B cell (primary cell): ENCODE measurements at regions not wholly inside any gene's neighbourhood (a gene's known extent, or its start where the extent isn't known, plus 50 kb on each side); places are given as distances from the start of the nearest gene placed in this dataset.

ENCODE experiments used
- ATAC-seq: fragments of 200-7000 bp; cut with Tn5 transposase; one replicate; pipeline ENCODE4 v1.10.0; 2021; ENCODE audit warnings: low read depth, mild to moderate bottlenecking, moderate number of reproducible peaks, moderate library complexity
- CTCF ChIA-PET: fragments of 350-600 bp; sonication (Branson Sonifier 250); formaldehyde crosslinking; loops from one replicate; lab custom pipeline; 2021; ENCODE audit warnings: antibody characterized with exemption, inconsistent platforms; lab: Charles Lee
- POLR2A ChIA-PET: fragments of 350-600 bp; sonication (Branson Sonifier 250); formaldehyde crosslinking; loops from one replicate; lab custom pipeline; 2021; ENCODE audit warnings: antibody characterized with exemption; lab: Charles Lee
- DNase-seq: peaks from one replicate; pipeline ENCODE4 v3.0.0; 2013
- H2AFZ ChIP-seq: 2 replicates; pipeline ENCODE4 v1.6.1; 2012; ENCODE audit warnings: mild to moderate bottlenecking, low read depth, low read length; ENCODE audit not compliant: insufficient read depth, poor library complexity, severe bottlenecking
- H3K27ac ChIP-seq, 2 donors: 1 replicate in 1 of 2; 2 replicates in 1 of 2; pipeline ENCODE4 v1.5.1; 2012 to 2013; ENCODE audit warnings: low read length in 2 of 2, mild to moderate bottlenecking in 2 of 2, moderate library complexity in 1 of 2
- H3K27me3 ChIP-seq, 4 experiments: fragments of 200-600 bp in 1 of 4; sonication (generic) in 1 of 4; replicated peaks in 1 of 4; 1 replicate in 2 of 4; 2 replicates in 2 of 4; pipeline versions ENCODE4 v1.6.1 to v1.7.0; 2013 to 2016; ENCODE audit warnings: low read length in 3 of 4, mild to moderate bottlenecking in 2 of 4, mixed read lengths in 1 of 4, moderate library complexity in 1 of 4; ENCODE audit not compliant: insufficient read depth in 4 of 4, control insufficient read depth in 3 of 4; ENCODE audit errors: control extremely low read depth in 1 of 4
- H3K36me3 ChIP-seq, 2 experiments: replicated peaks in 1 of 2; 1 replicate in 1 of 2; 2 replicates in 1 of 2; pipeline versions ENCODE4 v1.6.1 to v1.7.1; 2013; ENCODE audit warnings: low read length in 1 of 2; ENCODE audit not compliant: insufficient read depth in 2 of 2, control insufficient read depth in 1 of 2; ENCODE audit errors: control extremely low read depth in 1 of 2, extremely low read depth in 1 of 2
- H3K4me1 ChIP-seq, 2 donors: fragments of 200-600 bp in 1 of 2; sonication (generic) in 1 of 2; 1 replicate in 1 of 2; 2 replicates in 1 of 2; pipeline versions ENCODE4 v1.5.1 to v1.6.1; 2013 to 2017; ENCODE audit warnings: low read length in 2 of 2; ENCODE audit not compliant: control insufficient read depth in 2 of 2, insufficient read depth in 2 of 2
- H3K4me2 ChIP-seq: replicated peaks from 2 replicates; pipeline ENCODE3; 2012; ENCODE audit warnings: mild to moderate bottlenecking, low read depth, low read length; ENCODE audit not compliant: poor library complexity, severe bottlenecking
- H3K4me3 ChIP-seq, 5 experiments: fragments of 200-600 bp in 1 of 5; sonication (generic) in 1 of 5; 1 replicate in 3 of 5; 2 replicates in 2 of 5; pipeline versions ENCODE4 v1.5.1 to v1.7.0; 2011 to 2016; ENCODE audit warnings: low read length in 4 of 5, mild to moderate bottlenecking in 4 of 5, low read depth in 2 of 5, control low read depth in 1 of 5, moderate library complexity in 1 of 5; ENCODE audit not compliant: insufficient read depth in 1 of 5; ENCODE audit errors: control extremely low read depth in 1 of 5, extremely low read depth in 1 of 5
- H3K79me2 ChIP-seq: fragments of 200-600 bp; sonication (generic); one replicate; pipeline ENCODE4 v1.6.0; 2016; ENCODE audit warnings: low read length; ENCODE audit not compliant: control insufficient read depth, insufficient read depth
- H3K9ac ChIP-seq: fragments of 200-600 bp; sonication (generic); 2 replicates; pipeline ENCODE4 v1.6.1; 2017; ENCODE audit warnings: mild to moderate bottlenecking, low read length, moderate library complexity
- H3K9me3 ChIP-seq, 3 donors: one replicate each; pipeline versions ENCODE4 v1.6.1 to v1.7.1; 2013; ENCODE audit warnings: low read length in 2 of 3; ENCODE audit not compliant: control insufficient read depth in 2 of 3, insufficient read depth in 1 of 3; ENCODE audit errors: control extremely low read depth in 1 of 3
- H4K20me1 ChIP-seq: 2 replicates; pipeline ENCODE4 v1.6.0; 2012; ENCODE audit warnings: mild to moderate bottlenecking, low read length; ENCODE audit not compliant: insufficient read depth, control insufficient read depth, poor library complexity, severe bottlenecking
- H3K27ac Mint-ChIP-seq: one replicate; pipeline ENCODE4 v1.8.0; 2021; ENCODE audit warnings: mixed read lengths
- H3K27me3 Mint-ChIP-seq: one replicate; pipeline ENCODE4 v1.8.0; 2021; ENCODE audit warnings: mixed read lengths
- H3K4me1 Mint-ChIP-seq: one replicate; pipeline ENCODE4 v1.8.0; 2021; ENCODE audit warnings: mixed read lengths
- H3K4me3 Mint-ChIP-seq: one replicate; pipeline ENCODE4 v1.8.0; 2021; ENCODE audit warnings: mixed read lengths
- H3K9me3 Mint-ChIP-seq: one replicate; pipeline ENCODE4 v1.8.0; 2022; ENCODE audit warnings: mixed read lengths; ENCODE audit not compliant: insufficient read depth
- CTCF ChIP-seq: fragments of 200-600 bp; IDR thresholded peaks from one replicate; pipeline ENCODE4 v1.8.0; 2022; ENCODE audit warnings: antibody characterized with exemption, mild to moderate bottlenecking
- EZH2 ChIP-seq: IDR thresholded peaks from 2 replicates; pipeline ENCODE4 v1.6.1; 2012; ENCODE audit warnings: borderline replicate concordance, low read depth, mild to moderate bottlenecking, moderate library complexity, low read length; ENCODE audit not compliant: insufficient read depth, poor library complexity, severe bottlenecking
- WGBS: methylation state at CpG from one replicate; pipeline ENCODE4 v1.1.5; 2013; ENCODE audit warnings: missing lambda C conversion rate; ENCODE audit not compliant: insufficient coverage; 5-methylcytosine and 5-hydroxymethylcytosine counted together
- intact Hi-C: fragments of 100-400 bp; cut with micrococcal nuclease; formaldehyde crosslinking; loops from one replicate; pipeline ENCODE4 v1.10.0; 2022

DNA sequence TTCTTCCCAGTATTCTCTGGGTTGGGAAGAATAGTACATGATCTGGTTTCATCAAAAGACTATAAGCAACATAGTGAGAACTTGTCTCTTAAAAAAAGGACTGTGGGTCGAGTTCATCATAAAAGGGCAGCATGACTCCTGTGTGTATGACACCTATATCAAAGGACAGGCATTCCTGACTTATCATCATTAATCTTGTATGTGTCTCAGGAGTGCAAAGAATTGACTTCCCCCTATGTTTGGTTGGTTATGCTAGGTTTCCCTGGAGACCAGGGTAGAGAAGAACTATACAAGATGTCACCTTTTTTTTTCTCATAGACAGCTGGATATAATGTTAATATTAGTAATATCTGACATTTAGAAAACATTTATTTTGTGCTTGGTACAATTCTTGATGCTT, 173.1 kb upstream of the ANKRD55 start:
- peaks cover 0 to 8% of the 10 kb centered on the region in 2 donors for H3K4me1 ChIP-seq
- WGBS: 100% methylated on average over 1 of the region's 1 CpG
- intact Hi-C loops: no loop called here
- no peak overlapping the region for H3K4me3 ChIP-seq
- CTCF ChIA-PET: no interaction called here
- no peak for TF ChIP-seq EZH2
- TF ChIP-seq CTCF: no peak
- H3K4me3 Mint-ChIP-seq: no peak overlapping the region
- no peaks in the 10 kb centered on the region for H4K20me1 ChIP-seq
- no peaks in the 10 kb centered on the region for H3K9me3 Mint-ChIP-seq
- no peaks in the 10 kb centered on the region for H3K27me3 Mint-ChIP-seq
- H3K9ac ChIP-seq: no peak overlapping the region
- peaks cover 2% of the 10 kb centered on the region for H3K4me1 Mint-ChIP-seq
- no peak overlapping the region for H2AFZ ChIP-seq
- ATAC-seq: no peak
- peaks cover 3% of the 10 kb centered on the region for H3K79me2 ChIP-seq
- no peaks in the 10 kb centered on the region for H3K36me3 ChIP-seq
- H3K9me3 ChIP-seq: no peaks in the 10 kb centered on the region
- H3K27me3 ChIP-seq: no peaks in the 10 kb centered on the region
- no peak for DNase-seq
- H3K27ac ChIP-seq: no peak overlapping the region
- POLR2A ChIA-PET: no interaction called here
- H3K27ac Mint-ChIP-seq: no peak overlapping the region
- H3K4me2 ChIP-seq: no peak overlapping the region

DNA sequence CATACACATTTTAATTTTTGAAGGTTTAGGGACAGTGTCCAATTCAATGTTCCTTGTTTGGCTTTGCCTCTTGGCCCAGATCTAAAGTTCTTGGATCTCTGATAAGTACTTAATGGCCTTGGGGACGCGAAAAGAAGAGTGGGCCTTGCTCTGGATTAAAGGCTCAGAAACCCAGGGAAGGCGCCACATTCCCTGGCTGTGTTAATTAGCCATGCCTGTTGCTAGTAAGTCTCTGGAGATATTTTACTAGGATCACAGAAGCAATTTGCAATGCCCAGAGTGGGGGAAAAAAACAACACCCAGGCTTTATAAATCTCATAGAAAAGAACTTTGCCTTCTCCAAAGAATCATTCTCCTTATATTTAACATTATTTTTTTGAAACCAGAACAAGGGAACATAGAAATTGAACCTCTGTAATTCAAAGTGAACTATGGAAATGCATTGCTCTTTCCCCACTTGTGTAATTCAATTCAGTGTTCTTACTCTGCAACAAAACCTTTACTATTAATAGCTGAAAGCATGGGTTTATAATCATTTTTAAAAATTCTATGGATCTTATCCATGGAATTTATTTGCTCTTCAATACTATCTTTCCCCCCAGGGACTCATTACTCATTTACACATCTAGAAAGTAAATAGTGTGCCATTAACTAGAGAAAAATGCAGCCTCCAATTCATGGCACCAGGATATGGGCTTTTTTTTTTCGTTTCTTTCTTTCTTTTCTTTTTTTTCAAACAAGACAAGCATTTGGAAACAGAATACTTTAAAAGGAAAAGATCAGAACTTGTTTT, 172.2 kb upstream of the ANKRD55 start:
- Mint-ChIP-seq H3K27ac (no peak overlapping the region), H3K9me3 (no peaks in the 10 kb centered on the region), H3K4me1 (peaks cover 2% of the 10 kb centered on the region), H3K27me3 (no peaks in the 10 kb centered on the region), H3K4me3 (no peak overlapping the region)
- ChIA-PET CTCF (no interaction called here), POLR2A (no interaction called here)
- DNase-seq (no peak), ATAC-seq (no peak)
- H4K20me1 ChIP-seq: no peaks in the 10 kb centered on the region
- TF ChIP-seq EZH2: no peak
- no peak for TF ChIP-seq CTCF
- intact Hi-C loops: no loop called here
- H3K4me2 ChIP-seq: no peak overlapping the region
- H3K36me3 ChIP-seq: no peaks in the 10 kb centered on the region
- H3K9me3 ChIP-seq: no peaks in the 10 kb centered on the region
- no peaks in the 10 kb centered on the region for H3K27me3 ChIP-seq
- no peak overlapping the region for H2AFZ ChIP-seq
- H3K4me3 ChIP-seq: no peak overlapping the region
- no peak overlapping the region for H3K27ac ChIP-seq
- WGBS: 100% methylated on average over 2 of the region's 4 CpGs
- H3K4me1 ChIP-seq: peaks cover 0 to 3% of the 10 kb centered on the region in 2 donors
- H3K9ac ChIP-seq: no peak overlapping the region
- H3K79me2 ChIP-seq: peaks cover under 1% of the 10 kb centered on the region
